Loucy (cell line): ENCODE measurements at regions not wholly inside any gene's neighbourhood (a gene's known extent, or its start where the extent isn't known, plus 50 kb on each side); places are given as distances from the start of the nearest gene placed in this dataset.

Experiments used
- H2AFZ ChIP-seq: fragments of 200-600 bp; sonication (generic); 2 replicates; pipeline ENCODE4 v1.6.0; 2016; ENCODE audit warnings: antibody characterized with exemption, mild to moderate bottlenecking, low read length, moderate library complexity
- H3F3A ChIP-seq: fragments of 200-600 bp; 2 replicates; pipeline ENCODE4 v1.6.0; 2016; ENCODE audit warnings: antibody characterized with exemption, low read depth, mild to moderate bottlenecking
- H3K27me3 ChIP-seq: fragments of 200-600 bp; sonication (generic); 2 replicates; pipeline ENCODE4 v1.6.1; 2014; ENCODE audit warnings: low read length, mild to moderate bottlenecking; ENCODE audit not compliant: insufficient read depth, poor library complexity, severe bottlenecking
- H3K36me3 ChIP-seq: fragments of 200-600 bp; sonication (generic); 2 replicates; pipeline ENCODE4 v1.6.1; 2016; ENCODE audit warnings: low read length; ENCODE audit not compliant: insufficient read depth
- H3K4me1 ChIP-seq: fragments of 200-600 bp; sonication (generic); 2 replicates; pipeline ENCODE4 v1.5.1; 2014; ENCODE audit warnings: low read length, mild to moderate bottlenecking; ENCODE audit not compliant: insufficient read depth, poor library complexity, severe bottlenecking
- H3K4me2 ChIP-seq: fragments of 200-600 bp; sonication (generic); 2 replicates; pipeline ENCODE4 v1.6.0; 2014; ENCODE audit warnings: antibody characterized with exemption, low read length, low read depth, mild to moderate bottlenecking; ENCODE audit not compliant: poor library complexity, severe bottlenecking
- H3K4me3 ChIP-seq: fragments of 200-600 bp; sonication (generic); 2 replicates; pipeline ENCODE4 v1.5.1; 2014; ENCODE audit warnings: low read length, mild to moderate bottlenecking, mixed read lengths; ENCODE audit not compliant: poor library complexity, severe bottlenecking
- H3K79me2 ChIP-seq: fragments of 200-600 bp; sonication (generic); 2 replicates; pipeline ENCODE4 v1.6.1; 2014; ENCODE audit warnings: low read length; ENCODE audit not compliant: insufficient read depth
- H3K9ac ChIP-seq: fragments of 200-600 bp; sonication (generic); 2 replicates; pipeline ENCODE4 v1.6.0; 2014; ENCODE audit warnings: mild to moderate bottlenecking, low read depth, low read length, moderate library complexity; ENCODE audit not compliant: poor library complexity, severe bottlenecking
- H3K9me2 ChIP-seq: fragments of 200-600 bp; sonication (generic); replicated peaks from 2 replicates; pipeline ENCODE4 v1.6.1; 2016; ENCODE audit warnings: low read depth, low read length, mixed read lengths
- H3K9me3 ChIP-seq: fragments of 200-600 bp; sonication (generic); 2 replicates; pipeline ENCODE4 v1.6.1; 2014; ENCODE audit warnings: mild to moderate bottlenecking, antibody characterized with exemption, low read length, low read depth; ENCODE audit not compliant: insufficient read depth
- H4K20me1 ChIP-seq: fragments of 200-600 bp; sonication (generic); 2 replicates; pipeline ENCODE4 v1.6.0; 2014; ENCODE audit warnings: antibody characterized with exemption, low read length, mild to moderate bottlenecking; ENCODE audit not compliant: insufficient read depth, poor library complexity, severe bottlenecking
- CTCF ChIP-seq: fragments of 200-600 bp; sonication (generic); conservative IDR thresholded peaks from 2 replicates; pipeline ENCODE4 v1.5.1; 2014; ENCODE audit warnings: mild to moderate bottlenecking, antibody characterized with exemption, low read length
- EZH2phosphoT487 ChIP-seq: fragments of 200-600 bp; IDR thresholded peaks from 2 replicates; pipeline ENCODE4 v1.6.1; 2018; ENCODE audit warnings: antibody characterized with exemption, mild to moderate bottlenecking, moderate library complexity, borderline replicate concordance

DNA sequence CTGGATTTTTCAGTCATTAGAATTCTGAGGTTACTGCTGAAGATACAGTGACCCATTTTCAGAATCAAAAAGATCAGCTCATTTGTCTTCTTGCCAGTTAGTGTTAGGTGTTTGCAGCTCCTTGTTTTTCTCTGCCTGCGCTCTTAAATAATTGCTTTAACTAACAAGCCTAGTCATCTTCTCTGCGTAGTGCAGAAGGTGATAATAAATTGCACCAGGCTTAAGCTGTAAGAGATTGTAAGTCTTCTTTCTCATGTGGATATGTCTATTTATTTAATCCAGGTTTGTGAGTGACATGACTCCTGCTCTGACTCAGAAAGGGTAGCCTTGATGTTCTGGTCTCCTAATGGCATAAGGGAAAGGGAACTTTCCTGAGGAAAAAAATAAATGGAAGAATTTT is 167.2 kb downstream of the CEP135 start:
- no peaks in the 10 kb centered on the region for H3K36me3 ChIP-seq
- H4K20me1 ChIP-seq = no peaks in the 10 kb centered on the region
- no peak overlapping the region for H3K4me2 ChIP-seq
- no peaks in the 10 kb centered on the region for H3K9me3 ChIP-seq
- H3K9ac ChIP-seq = no peak overlapping the region
- H3K4me3 ChIP-seq = no peak overlapping the region
- no peak overlapping the region for H2AFZ ChIP-seq
- H3F3A ChIP-seq = no peaks in the 10 kb centered on the region
- H3K4me1 ChIP-seq = no peaks in the 10 kb centered on the region
- no peaks in the 10 kb centered on the region for H3K27me3 ChIP-seq
- no peaks in the 10 kb centered on the region for H3K9me2 ChIP-seq
- H3K79me2 ChIP-seq = no peaks in the 10 kb centered on the region
- TF ChIP-seq EZH2phosphoT487 (no peak), CTCF (no peak)

GRCh38 chr4:56112377-56112776 is 163.6 kb downstream of the CEP135 start:
- no peaks in the 10 kb centered on the region for H3K36me3 ChIP-seq
- H3K9me2 ChIP-seq = no peaks in the 10 kb centered on the region
- no peaks in the 10 kb centered on the region for H4K20me1 ChIP-seq
- no peaks in the 10 kb centered on the region for H3K4me1 ChIP-seq
- peak; percentile 40 for TF ChIP-seq CTCF
- no peak for TF ChIP-seq EZH2phosphoT487
- no peaks in the 10 kb centered on the region for H3K79me2 ChIP-seq
- no peaks in the 10 kb centered on the region for H3K27me3 ChIP-seq
- no peak overlapping the region for H3K4me2 ChIP-seq
- H2AFZ ChIP-seq = no peak overlapping the region
- H3K9me3 ChIP-seq = no peaks in the 10 kb centered on the region
- no peaks in the 10 kb centered on the region for H3F3A ChIP-seq
- no peak overlapping the region for H3K4me3 ChIP-seq
- H3K9ac ChIP-seq = no peak overlapping the region

GRCh38 chr4:56106180-56107147 is 157.7 kb downstream of the CEP135 start:
- Histone ChIP-seq H3K9me3 (no peaks in the 10 kb centered on the region), H4K20me1 (no peaks in the 10 kb centered on the region), H3K4me1 (no peaks in the 10 kb centered on the region), H3K9ac (no peak overlapping the region), H3K9me2 (no peaks in the 10 kb centered on the region), H3F3A (no peaks in the 10 kb centered on the region), H3K79me2 (no peaks in the 10 kb centered on the region), H3K4me2 (no peak overlapping the region), H3K4me3 (no peak overlapping the region), H3K27me3 (no peaks in the 10 kb centered on the region), H3K36me3 (no peaks in the 10 kb centered on the region), H2AFZ (no peak overlapping the region)
- TF ChIP-seq CTCF = no peak
